CD14-positive monocyte (primary cell): ENCODE measurements at regions not wholly inside any gene's neighbourhood (a gene's known extent, or its start where the extent isn't known, plus 50 kb on each side); places are given as distances from the start of the nearest gene placed in this dataset.
"Not testable (repeated sequence)": the region's sequence is repeated elsewhere in the genome, so short reads cannot be mapped to it uniquely, and the experiment has no call there.

ENCODE experiments used
- DNase-seq, 3 donors: peaks; one replicate each; pipeline ENCODE4 v3.0.0-alpha.2; 2011 to 2022
- H2AFZ ChIP-seq: 2 replicates; pipeline ENCODE4 v1.6.0; 2012; ENCODE audit warnings: mild to moderate bottlenecking, low read depth, low read length, inconsistent platforms; ENCODE audit not compliant: insufficient read depth, poor library complexity, severe bottlenecking
- H3K27ac ChIP-seq, 2 donors: 1 replicate in 1 of 2; 2 replicates in 1 of 2; pipeline ENCODE4 v1.5.1; 2012 to 2013; ENCODE audit warnings: low read length in 2 of 2, control low read depth in 1 of 2, inconsistent platforms in 1 of 2, low read depth in 1 of 2, mild to moderate bottlenecking in 1 of 2
- H3K27me3 ChIP-seq, 2 donors: one replicate each; pipeline versions ENCODE4 v1.6.0 to v1.6.1; 2011 to 2013; ENCODE audit warnings: low read length in 2 of 2; ENCODE audit not compliant: control insufficient read depth in 2 of 2, insufficient read depth in 2 of 2
- H3K36me3 ChIP-seq, 2 donors: replicated peaks in 1 of 2; 1 replicate in 1 of 2; 2 replicates in 1 of 2; pipeline versions ENCODE4 v1.5.1 to v1.6.1; 2012 to 2013; ENCODE audit warnings: low read length in 2 of 2, control low read depth in 1 of 2, inconsistent platforms in 1 of 2, mild to moderate bottlenecking in 1 of 2; ENCODE audit not compliant: insufficient read depth in 2 of 2, control insufficient read depth in 1 of 2
- H3K4me1 ChIP-seq, 2 donors: 1 replicate in 1 of 2; 2 replicates in 1 of 2; pipeline versions ENCODE4 v1.5.1 to v1.6.1; 2012 to 2013; ENCODE audit warnings: low read length in 2 of 2, control low read depth in 1 of 2, inconsistent platforms in 1 of 2, mild to moderate bottlenecking in 1 of 2, moderate library complexity in 1 of 2; ENCODE audit not compliant: insufficient read depth in 2 of 2, control insufficient read depth in 1 of 2
- H3K4me2 ChIP-seq: replicated peaks from 2 replicates; pipeline ENCODE3; 2012; ENCODE audit warnings: low read length, moderate library complexity, mild to moderate bottlenecking; ENCODE audit not compliant: poor library complexity, severe bottlenecking; ENCODE audit errors: extremely low read depth
- H3K4me3 ChIP-seq, 3 experiments: fragments of 200-600 bp in 1 of 3; sonication (generic) in 1 of 3; replicated peaks in 1 of 3; 1 replicate in 2 of 3; 2 replicates in 1 of 3; pipeline ENCODE4 v1.5.1; 2011 to 2013; ENCODE audit warnings: low read length in 3 of 3, mild to moderate bottlenecking in 3 of 3, control low read depth in 2 of 3, low read depth in 2 of 3, inconsistent platforms in 1 of 3, moderate library complexity in 1 of 3
- H3K79me2 ChIP-seq: 2 replicates; pipeline ENCODE4 v1.6.0; 2012; ENCODE audit warnings: mild to moderate bottlenecking, control low read depth, inconsistent platforms, low read length, moderate library complexity; ENCODE audit not compliant: insufficient read depth
- H3K9ac ChIP-seq: 2 replicates; pipeline ENCODE4 v1.6.0; 2017; ENCODE audit warnings: low read length, mild to moderate bottlenecking; ENCODE audit not compliant: insufficient read depth, poor library complexity, severe bottlenecking
- H3K9me3 ChIP-seq, 2 donors: replicated peaks in 1 of 2; 1 replicate in 1 of 2; 2 replicates in 1 of 2; pipeline versions ENCODE4 v1.5.1 to v1.6.1; 2012 to 2013; ENCODE audit warnings: low read length in 2 of 2, control low read depth in 1 of 2; ENCODE audit not compliant: control insufficient read depth in 1 of 2, insufficient read depth in 1 of 2
- H4K20me1 ChIP-seq: 2 replicates; pipeline ENCODE4 v1.6.0; 2012; ENCODE audit warnings: mild to moderate bottlenecking, low read length, control low read depth, moderate library complexity; ENCODE audit not compliant: insufficient read depth
- H3K27ac Mint-ChIP-seq, 7 donors: one replicate each; pipeline ENCODE4 v1.8.0; 2020; ENCODE audit warnings: mild to moderate bottlenecking in 7 of 7, mixed read lengths in 7 of 7, moderate library complexity in 6 of 7, inconsistent platforms in 2 of 7
- H3K27me3 Mint-ChIP-seq, 3 donors: one replicate each; pipeline ENCODE4 v1.8.0; 2021 to 2022; ENCODE audit warnings: low read depth in 3 of 3, mild to moderate bottlenecking in 3 of 3, mixed read lengths in 3 of 3, moderate library complexity in 3 of 3, inconsistent platforms in 1 of 3
- H3K36me3 Mint-ChIP-seq, 2 donors: one replicate each; pipeline ENCODE4 v1.8.0; 2020; ENCODE audit warnings: mixed read lengths in 2 of 2, inconsistent platforms in 1 of 2, mild to moderate bottlenecking in 1 of 2
- H3K4me1 Mint-ChIP-seq: one replicate; pipeline ENCODE4 v1.8.0; 2020; ENCODE audit warnings: mild to moderate bottlenecking, mixed read lengths
- H3K4me3 Mint-ChIP-seq, 2 donors: one replicate each; pipeline ENCODE4 v1.8.0; 2020; ENCODE audit warnings: mild to moderate bottlenecking in 2 of 2, mixed read lengths in 2 of 2, moderate library complexity in 1 of 2
- H3K9me3 Mint-ChIP-seq, 7 donors: one replicate each; pipeline ENCODE4 v1.8.0; 2020 to 2022; ENCODE audit warnings: mixed read lengths in 7 of 7, mild to moderate bottlenecking in 6 of 7, moderate library complexity in 6 of 7, inconsistent platforms in 2 of 7
- CTCF ChIP-seq: fragments of 200-600 bp; IDR thresholded peaks from one replicate; pipeline ENCODE4 v1.8.0; 2022; ENCODE audit warnings: antibody characterized with exemption, mild to moderate bottlenecking
- WGBS: methylation state at CpG from one replicate; pipeline ENCODE4 v1.1.5; 2013; ENCODE audit warnings: missing lambda C conversion rate; ENCODE audit not compliant: insufficient coverage; 5-methylcytosine and 5-hydroxymethylcytosine counted together
- intact Hi-C, 2 donors: fragments of 100-400 bp; cut with micrococcal nuclease; formaldehyde crosslinking; loops; one replicate each; pipeline versions ENCODE4 v1.15.0 to v1.15.1; 2023

- H4K20me1 ChIP-seq, H3K27me3 Mint-ChIP-seq, H2AFZ ChIP-seq, H3K36me3 Mint-ChIP-seq, H3K4me1 ChIP-seq, H3K9me3 Mint-ChIP-seq, H3K4me3 Mint-ChIP-seq, H3K27ac ChIP-seq, H3K4me2 ChIP-seq, H3K9ac ChIP-seq, H3K79me2 ChIP-seq, H3K4me1 Mint-ChIP-seq, H3K27me3 ChIP-seq, intact Hi-C loops, H3K4me3 ChIP-seq, H3K36me3 ChIP-seq, H3K9me3 ChIP-seq: not testable (repeated sequence)
- TF ChIP-seq CTCF = peak; percentile 89
- H3K27ac Mint-ChIP-seq = peak overlapping the region in 2 of 7 donors; percentile 33 to 40
- WGBS = 65% methylated on average over 10 of the region's 19 CpGs
- peak in 2 of 3 donors; percentile 6 to 31 for DNase-seq
These were observed 1137.5 kb downstream of the TMEM121 start for GRCh38 chr14:106663805-106664410.

DNA sequence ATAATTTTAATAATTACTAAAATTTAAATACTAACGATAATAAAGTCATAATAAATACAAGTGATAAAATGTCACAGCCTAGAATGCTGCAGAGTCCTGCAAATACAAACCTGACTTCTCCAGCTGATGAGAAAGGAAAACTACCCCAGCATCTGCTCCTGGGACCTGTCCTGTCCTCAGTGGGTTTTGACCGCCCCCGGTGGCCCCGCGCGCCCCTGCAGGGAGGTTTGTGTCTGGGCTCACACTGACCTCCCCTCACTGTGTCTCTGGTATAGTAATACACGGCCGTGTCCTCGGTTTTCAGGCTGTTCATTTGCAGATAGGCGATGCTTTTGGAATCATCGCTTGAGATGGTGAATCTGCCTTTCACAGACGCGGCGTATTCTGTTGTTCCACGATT is 1139.4 kb downstream of the TMEM121 start:
- Mint-ChIP-seq H3K4me1 (peaks cover 7% of the 10 kb centered on the region), H3K4me3 (no peak overlapping the region), H3K9me3 (peaks cover 0 to 7% (median 5%) of the 10 kb centered on the region in 7 donors), H3K27me3 (peaks cover 0 to 4% (median 0%) of the 10 kb centered on the region in 3 donors), H3K36me3 (no peaks in the 10 kb centered on the region), H3K27ac (no peak overlapping the region)
- no peaks in the 10 kb centered on the region for H3K27me3 ChIP-seq
- WGBS = 93% methylated on average over 8 of the region's 15 CpGs
- H4K20me1 ChIP-seq = no peaks in the 10 kb centered on the region
- H3K4me3 ChIP-seq = no peak overlapping the region
- no peaks in the 10 kb centered on the region for H3K36me3 ChIP-seq
- H3K9ac ChIP-seq = no peak overlapping the region
- H3K4me2 ChIP-seq = no peak overlapping the region
- intact Hi-C loops = no loop called here
- no peaks in the 10 kb centered on the region for H3K79me2 ChIP-seq
- TF ChIP-seq CTCF = no peak
- H3K4me1 ChIP-seq = no peaks in the 10 kb centered on the region
- H2AFZ ChIP-seq = no peak overlapping the region
- DNase-seq = no peak
- peaks cover 6 to 7% of the 10 kb centered on the region in 2 donors for H3K9me3 ChIP-seq
- H3K27ac ChIP-seq = no peak overlapping the region
